Ovary (tissue), 7 donors: ENCODE measurements at regions not wholly inside any gene's neighbourhood (a gene's known extent, or its start where the extent isn't known, plus 50 kb on each side); places are given as distances from the start of the nearest gene placed in this dataset.

Experiments
- DNase-seq, 5 donors: peaks; one replicate each; pipeline ENCODE4 v3.0.0-alpha.2; 2019 to 2020
- H3K27ac ChIP-seq, 2 donors: fragments of 200-600 bp; one replicate each; pipeline versions ENCODE4 v1.5.1 to v1.8.0; 2019 to 2022
- H3K27me3 ChIP-seq: fragments of 200-600 bp; one replicate; pipeline ENCODE4 v1.8.0; 2022
- H3K36me3 ChIP-seq: fragments of 200-600 bp; sonication (generic); one replicate; pipeline ENCODE4 v1.5.1; 2019
- H3K4me1 ChIP-seq: one replicate; pipeline ENCODE4 v1.8.1; 2013; ENCODE audit warnings: mild to moderate bottlenecking, moderate library complexity; ENCODE audit not compliant: insufficient read depth
- H3K4me3 ChIP-seq: fragments of 200-600 bp; sonication (generic); one replicate; pipeline ENCODE4 v1.5.1; 2017
- H3K9me3 ChIP-seq, 2 donors: fragments of 200-600 bp in 1 of 2; sonication (generic) in 1 of 2; one replicate each; pipeline versions ENCODE4 v1.5.1 to v1.8.1; 2013 to 2019; ENCODE audit warnings: mild to moderate bottlenecking in 1 of 2, moderate library complexity in 1 of 2
- CTCF ChIP-seq, 3 donors: fragments of 450-650 bp in 2 of 3; fragments of 200-600 bp in 1 of 3; IDR thresholded peaks; one replicate each; pipeline versions ENCODE4 v1.5.1 to v1.8.0; 2016 to 2022; ENCODE audit warnings: antibody characterized with exemption in 3 of 3, mild to moderate bottlenecking in 1 of 3
- EP300 ChIP-seq: sonication (generic); formaldehyde crosslinking; IDR thresholded peaks from one replicate; pipeline ENCODE4 v1.6.1; 2017; ENCODE audit warnings: antibody characterized with exemption
- POLR2A ChIP-seq: fragments of 450-650 bp; IDR thresholded peaks from one replicate; pipeline ENCODE4 v1.6.1; 2017; ENCODE audit warnings: antibody characterized with exemption, mild to moderate bottlenecking, moderate library complexity
- WGBS, 3 donors: extraction: QIAGEN DNeasy Blood & Tissue Kit in 1 of 3; methylation state at CpG; one replicate each; pipeline versions ENCODE4 v1.1.5 to v1.1.7; 2013 to 2017; 5-methylcytosine and 5-hydroxymethylcytosine counted together
- intact Hi-C, 4 donors: fragments of 100-400 bp; cut with DNase I; formaldehyde crosslinking; loops; one replicate each; pipeline versions ENCODE4 v1.11.0 to v1.15.1; 2022 to 2023
- donor health status: DM: no; HTN: no; CAD: no; lungs with moderate emphysema.
- donor health status: DM: no; HTN: no; CAD: no.
- donor health status: Bipolar disorder and iron deficiency.
- donor health status: DM: no; HTN: no; CAD: no.
- donor health status: DM: yes; HTN: yes; CAD: no.

GRCh38 chr20:10976051-10976450 lies 302.3 kb upstream of the JAG1 start:
- H3K9me3 ChIP-seq = no peaks in the 10 kb centered on the region
- intact Hi-C loops = no loop called here
- DNase-seq = no peak
- H3K27ac ChIP-seq = no peak overlapping the region
- peaks cover under 1% of the 10 kb centered on the region for H3K4me1 ChIP-seq
- H3K27me3 ChIP-seq = no peaks in the 10 kb centered on the region
- no peaks in the 10 kb centered on the region for H3K36me3 ChIP-seq
- no peak overlapping the region for H3K4me3 ChIP-seq
- WGBS, 3 donors = 90 to 91% (median 90%) methylated on average over 6 of the region's 6 CpGs
- TF ChIP-seq POLR2A (no peak), EP300 (no peak), CTCF (IDR thresholded peaks at IDR 0.05) (no peak)

- no peaks in the 10 kb centered on the region for H3K27me3 ChIP-seq
- 86 to 93% (median 93%) methylated on average over 4 of the region's 4 CpGs for WGBS, 3 donors
Measured at GRCh38 chr20:10978019-10978702, 304.4 kb upstream of the JAG1 start.

GRCh38 chr20:10978713-10979112 lies 304.9 kb upstream of the JAG1 start:
- intact Hi-C loops = no loop called here
- TF ChIP-seq CTCF (IDR thresholded peaks at IDR 0.05) = no peak
- no peak for TF ChIP-seq POLR2A
- no peak for TF ChIP-seq EP300
- no peak for DNase-seq

More at GRCh38 chr20:10978019-10978702, 304.4 kb upstream of the JAG1 start:
- DNase-seq = no peak
- Histone ChIP-seq H3K4me3 (no peak overlapping the region), H3K27ac (no peak overlapping the region), H3K36me3 (no peaks in the 10 kb centered on the region), H3K9me3 (no peaks in the 10 kb centered on the region), H3K4me1 (peaks cover 1% of the 10 kb centered on the region)
- TF ChIP-seq POLR2A = no peak
- no peak for TF ChIP-seq EP300
- TF ChIP-seq CTCF (IDR thresholded peaks at IDR 0.05) = no peak
- intact Hi-C loops = no loop called here

GRCh38 chr20:10982692-10983091 lies 308.9 kb upstream of the JAG1 start:
- Histone ChIP-seq H3K4me3 (no peak overlapping the region), H3K4me1 (peaks cover 1% of the 10 kb centered on the region), H3K27me3 (no peaks in the 10 kb centered on the region), H3K9me3 (no peaks in the 10 kb centered on the region), H3K36me3 (no peaks in the 10 kb centered on the region), H3K27ac (no peak overlapping the region)
- 19 to 26% (median 20%) methylated on average over 6 of the region's 6 CpGs for WGBS, 3 donors
- no peak for TF ChIP-seq POLR2A
- no peak for TF ChIP-seq EP300
- TF ChIP-seq CTCF (IDR thresholded peaks at IDR 0.05) = no peak
- DNase-seq = peak in 4 of 5 donors; percentile 23 to 48 (median 36)
- intact Hi-C loops = no loop called here

More at GRCh38 chr20:10978713-10979112, 304.9 kb upstream of the JAG1 start:
- 71 to 87% (median 77%) methylated on average over 5 of the region's 5 CpGs for WGBS, 3 donors
- H3K36me3 ChIP-seq = no peaks in the 10 kb centered on the region
- peaks cover 1% of the 10 kb centered on the region for H3K4me1 ChIP-seq
- H3K27ac ChIP-seq = no peak overlapping the region
- no peaks in the 10 kb centered on the region for H3K27me3 ChIP-seq
- H3K9me3 ChIP-seq = no peaks in the 10 kb centered on the region
- H3K4me3 ChIP-seq = no peak overlapping the region
